RCC 7860 (cell line): ENCODE measurements at regions not wholly inside any gene's neighbourhood (a gene's known extent, or its start where the extent isn't known, plus 50 kb on each side); places are given as distances from the start of the nearest gene placed in this dataset.
"Not testable (repeated sequence)": the region's sequence is repeated elsewhere in the genome, so short reads cannot be mapped to it uniquely, and the experiment has no call there.

Experiments used
- DNase-seq: peaks from one replicate; pipeline ENCODE4 v3.0.0-alpha.2; 2015; ENCODE audit warnings: low spot score
- FAIRE-seq: peaks from 2 replicates; lab custom pipeline; 2012; peaks lifted over from hg19 to GRCh38; lab: Jason Lieb, UNC

DNA sequence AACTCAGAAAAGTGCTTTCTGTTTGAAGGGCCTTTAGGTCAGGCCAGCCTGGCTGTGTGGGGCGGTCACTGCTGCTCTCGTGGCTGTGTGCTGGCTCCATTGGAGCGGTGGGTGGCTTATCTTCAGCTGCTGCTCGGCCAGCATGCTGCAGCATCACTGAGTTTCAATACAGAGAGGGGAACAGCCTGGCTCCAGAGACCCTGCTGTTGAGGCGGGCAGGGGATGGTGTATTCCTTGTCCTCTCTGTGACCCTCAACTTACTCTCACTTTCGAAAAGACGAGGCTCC, 248.5 kb upstream of the ONECUT1 start:
- DNase-seq (no peak), FAIRE-seq (no peak)

DNA sequence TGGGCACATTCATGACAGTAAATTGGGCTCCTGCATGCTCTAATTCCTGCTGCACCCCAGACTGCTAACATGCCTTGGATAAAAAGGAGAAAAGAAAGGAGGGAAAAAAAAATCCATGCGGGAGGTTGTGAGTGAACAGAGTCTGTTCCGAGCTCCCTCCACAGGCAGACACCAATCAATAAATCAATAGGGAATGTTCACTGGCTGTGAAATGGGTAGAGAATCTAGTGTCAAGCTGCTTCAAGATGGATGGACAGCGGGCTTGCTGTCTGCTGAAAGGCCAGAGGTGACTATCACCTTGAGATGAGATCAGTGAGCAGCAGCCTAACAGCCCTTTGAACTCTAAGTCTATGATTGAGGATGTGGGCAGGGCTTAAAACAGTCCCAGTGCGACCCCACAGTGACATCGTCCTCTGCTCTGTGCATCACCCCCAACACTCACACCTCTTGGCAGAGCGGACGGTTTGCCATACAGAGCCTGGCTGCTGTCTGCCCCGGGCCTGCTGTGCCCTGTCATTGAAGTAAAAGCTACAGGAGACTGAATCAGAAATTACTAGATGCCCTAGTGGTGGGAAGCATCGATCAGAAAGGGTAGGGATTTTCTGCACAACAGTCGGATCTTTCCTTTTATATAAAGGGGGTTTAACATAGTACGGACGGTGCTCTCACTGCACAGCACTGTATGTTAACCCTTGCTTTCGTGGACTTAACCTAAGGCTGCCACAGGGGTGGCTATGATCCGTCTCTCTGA, 247.9 kb upstream of the ONECUT1 start:
- FAIRE-seq (no peak), DNase-seq (no peak)

GRCh38 chr15:53036641-53037040, 246.5 kb upstream of the ONECUT1 start:
- no peak for FAIRE-seq
- DNase-seq, result no peak

DNA sequence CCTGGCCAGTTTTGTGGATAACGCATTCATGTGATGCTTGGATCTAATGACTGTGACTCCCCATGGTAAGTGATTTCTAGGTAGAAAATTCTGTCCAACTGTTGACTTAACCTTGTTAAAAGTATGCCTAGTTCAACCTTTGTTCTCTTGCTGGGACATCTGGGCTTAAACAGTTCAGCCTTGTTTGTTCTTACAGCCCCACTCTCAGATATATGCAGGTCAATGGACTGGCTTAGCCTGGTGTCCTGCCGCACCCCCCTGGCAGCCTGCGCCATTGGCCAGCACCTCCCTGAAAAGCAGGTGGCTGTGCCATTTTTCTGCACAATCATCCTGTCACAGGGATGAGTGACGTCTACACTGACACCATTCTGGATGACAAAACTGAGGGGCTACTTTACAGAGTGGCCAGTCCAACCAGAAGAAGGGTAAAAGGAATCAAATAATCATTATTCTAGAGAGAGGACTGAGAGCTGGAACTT, 244.7 kb upstream of the ONECUT1 start:
- FAIRE-seq (no peak), DNase-seq (no peak)

DNA sequence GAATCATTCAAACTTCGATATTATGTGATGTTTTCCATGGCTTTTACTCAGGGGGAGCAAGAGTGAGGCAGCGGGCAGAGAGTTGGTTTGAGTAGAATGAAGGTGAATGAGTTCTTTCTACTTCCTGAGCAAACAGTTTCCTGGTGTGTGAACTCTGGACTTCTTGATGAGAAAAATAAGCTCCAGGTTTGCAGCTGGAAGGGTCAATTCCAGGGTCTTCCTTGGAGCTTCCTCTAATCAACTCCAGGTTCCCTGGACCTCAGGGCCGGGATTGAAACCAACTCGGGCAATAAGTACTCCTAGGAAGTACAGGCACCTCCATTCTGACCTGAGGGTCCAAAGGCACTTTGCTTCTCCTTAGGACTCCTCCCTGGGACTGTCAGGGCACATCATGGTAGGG, 243.6 kb upstream of the ONECUT1 start:
- no peak for FAIRE-seq
- DNase-seq, result no peak

DNA sequence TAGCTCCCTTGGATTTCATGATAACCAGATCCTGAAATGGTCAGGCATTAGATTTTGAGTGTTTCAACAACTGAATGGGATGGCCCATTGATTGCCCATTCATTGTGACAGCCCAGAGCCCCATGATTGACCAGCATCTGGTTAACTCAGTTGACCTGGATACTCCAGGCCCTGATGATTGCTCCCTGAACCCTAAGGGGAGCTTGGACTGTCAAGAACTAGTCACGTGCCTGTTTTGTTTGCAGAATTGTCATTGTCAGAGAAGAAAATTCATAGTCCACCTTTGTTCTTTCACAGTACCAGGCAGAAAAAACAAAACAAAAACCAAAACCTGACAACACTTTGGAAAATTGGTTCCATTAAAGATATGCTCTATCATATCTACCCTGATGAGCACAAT, 241.3 kb upstream of the ONECUT1 start:
- FAIRE-seq, result no peak
- no peak for DNase-seq

DNA sequence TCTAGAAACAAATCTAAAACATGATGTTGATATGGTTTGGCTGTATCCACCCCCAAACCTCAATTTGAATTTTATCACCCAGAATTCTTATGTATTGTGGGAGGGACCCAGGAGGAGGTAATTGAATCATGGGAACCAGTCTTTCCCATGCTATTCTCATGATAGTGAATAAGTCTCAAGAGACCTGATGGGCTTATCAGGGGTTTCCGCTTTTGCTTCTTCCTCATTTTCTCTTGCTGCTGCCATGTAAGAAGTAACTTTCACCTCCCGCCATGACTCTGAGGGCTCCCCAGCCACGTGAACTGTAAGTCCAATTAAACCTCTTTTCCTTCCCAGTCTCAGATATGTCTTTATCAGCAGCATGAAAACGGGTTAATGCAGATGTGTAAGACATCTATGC, 232.7 kb upstream of the ONECUT1 start:
- FAIRE-seq (no peak), DNase-seq (no peak)

GRCh38 chr15:53013329-53013728, 223.2 kb upstream of the ONECUT1 start:
- FAIRE-seq (no peak), DNase-seq (no peak)

DNA sequence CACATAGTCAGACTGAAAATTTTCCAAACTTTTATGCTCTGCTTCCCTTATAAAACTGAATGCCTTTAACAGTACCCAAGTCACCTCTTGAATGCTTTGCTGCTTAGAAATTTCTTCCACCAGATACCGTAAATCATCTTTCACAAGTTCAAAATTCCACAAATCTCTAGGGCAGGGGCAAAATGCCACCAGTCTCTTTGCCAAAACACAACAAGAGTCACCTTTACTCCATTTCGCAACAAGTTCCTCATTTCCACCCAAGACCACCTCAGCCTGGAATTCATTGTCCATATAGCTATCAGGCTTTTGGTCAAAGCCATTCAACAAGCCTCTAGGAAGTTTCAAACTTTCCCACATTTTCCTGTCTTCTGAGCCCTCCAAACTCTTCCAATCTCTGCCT, 221.6 kb upstream of the ONECUT1 start:
- not testable (repeated sequence) for FAIRE-seq, DNase-seq

DNA sequence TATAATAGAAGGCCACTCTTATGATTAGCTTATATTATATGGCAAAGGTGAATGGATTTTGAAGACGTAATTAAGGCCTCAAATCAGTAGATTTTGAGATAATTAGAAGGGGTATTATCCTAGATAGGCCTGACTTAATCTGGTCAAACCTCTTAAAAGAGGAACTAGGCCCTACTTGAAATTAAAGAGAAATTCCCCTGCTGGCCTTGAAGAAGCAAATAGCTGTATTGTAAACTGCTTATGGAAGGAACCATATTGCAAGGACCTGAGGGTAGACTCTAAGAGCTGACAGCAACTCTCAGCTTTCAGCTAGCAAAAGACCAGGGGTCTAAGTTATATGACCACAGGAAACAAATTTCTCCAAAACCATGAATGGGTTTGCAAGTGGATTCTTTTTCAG, 219.0 kb upstream of the ONECUT1 start:
- DNase-seq, result no peak

DNA sequence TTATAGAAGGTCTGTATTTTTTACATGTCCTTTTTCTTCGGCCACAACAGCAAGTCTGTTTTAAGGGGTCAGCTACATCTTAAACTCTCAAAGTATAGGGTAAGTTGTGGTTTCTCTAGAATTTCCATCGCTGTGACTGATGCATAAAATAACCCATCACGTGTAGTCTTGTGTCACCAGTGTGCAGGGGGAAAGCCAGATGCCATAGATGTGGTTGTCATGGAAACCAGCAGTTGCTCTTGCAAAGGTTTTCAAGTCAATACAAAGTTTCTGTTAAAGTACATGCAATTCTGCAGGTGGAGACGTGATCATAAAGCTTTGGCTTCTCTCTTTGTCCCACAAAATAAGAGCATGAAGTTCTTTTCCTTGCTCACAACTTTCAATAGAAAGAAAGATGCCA, 210.3 kb upstream of the ONECUT1 start:
- no peak for FAIRE-seq
- no peak for DNase-seq

More for the DNA sequence above, 219.0 kb upstream of the ONECUT1 start:
- no peak for FAIRE-seq

DNA sequence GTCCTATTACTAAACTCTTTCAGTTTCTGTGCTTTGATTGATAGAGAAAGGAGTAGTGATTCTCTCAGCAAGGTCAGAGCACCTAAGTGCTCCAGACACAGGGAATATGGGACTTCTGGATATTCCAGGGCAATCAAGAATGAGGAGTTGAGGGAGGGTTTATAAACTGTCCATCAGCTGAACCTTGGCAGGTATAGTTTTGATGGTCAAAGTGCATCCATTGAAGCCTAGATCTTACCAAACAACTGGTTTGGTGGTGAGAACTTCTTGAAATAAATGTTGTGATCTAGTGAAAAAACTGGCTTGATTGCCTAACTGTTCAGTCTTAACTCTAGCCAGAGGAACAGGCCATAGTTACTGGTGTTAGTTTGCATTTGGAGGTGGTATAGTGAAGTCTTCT, 207.0 kb upstream of the ONECUT1 start:
- FAIRE-seq (no peak), DNase-seq (no peak)

- FAIRE-seq, result no peak
- DNase-seq, result no peak
Observed at GRCh38 chr15:52994290-52994689, 204.2 kb upstream of the ONECUT1 start.

DNA sequence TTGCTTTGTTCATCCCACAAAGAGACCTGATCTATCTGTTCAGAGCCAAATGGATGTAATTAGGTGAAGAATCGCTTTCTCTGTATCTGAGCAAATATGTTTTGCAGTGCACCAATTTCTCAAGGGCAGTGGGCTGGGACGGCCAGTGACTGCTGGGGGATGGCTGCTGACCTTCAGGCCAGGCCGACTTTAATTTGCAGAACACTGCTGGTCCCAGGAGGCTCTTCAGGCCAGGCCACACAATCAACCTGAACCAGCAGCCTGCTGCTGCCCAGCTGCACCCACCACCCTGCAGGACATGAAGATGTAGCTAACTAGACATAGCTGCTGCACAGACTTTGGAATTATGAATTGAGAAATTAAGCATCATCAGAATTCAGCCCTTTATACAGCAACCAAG, 194.4 kb upstream of the ONECUT1 start:
- no peak for DNase-seq
- no peak for FAIRE-seq

GRCh38 chr15:52980446-52980845, 190.3 kb upstream of the ONECUT1 start:
- no peak for FAIRE-seq
- no peak for DNase-seq

- DNase-seq, result no peak
Observed at GRCh38 chr15:52976516-52977075, 186.5 kb upstream of the ONECUT1 start.

GRCh38 chr15:52975941-52976449, 185.9 kb upstream of the ONECUT1 start:
- DNase-seq, result no peak
- no peak for FAIRE-seq

More at GRCh38 chr15:52976516-52977075, 186.5 kb upstream of the ONECUT1 start:
- no peak for FAIRE-seq

- DNase-seq, result no peak
- no peak for FAIRE-seq
Observed at GRCh38 chr15:52963865-52964264, 173.7 kb upstream of the ONECUT1 start.

GRCh38 chr15:52960283-52960682, 170.1 kb upstream of the ONECUT1 start:
- no peak for DNase-seq

DNA sequence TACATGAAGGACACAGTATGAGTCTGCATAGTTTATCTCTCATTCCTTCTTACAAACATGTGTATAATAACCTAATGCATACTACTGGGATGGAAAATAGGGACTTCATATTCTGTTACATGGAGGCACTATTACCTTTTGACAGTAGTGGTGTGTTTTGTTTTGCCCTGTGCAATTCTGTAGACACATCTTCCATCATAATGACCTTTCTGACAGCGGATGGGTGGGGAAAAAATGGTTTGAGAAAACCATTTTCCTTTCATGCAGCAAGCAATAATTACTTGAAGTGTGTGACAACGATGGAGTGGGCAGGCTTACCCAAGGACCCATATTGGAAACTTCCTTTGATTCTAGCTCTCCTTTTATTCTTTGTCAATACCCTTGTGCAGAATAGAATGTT, 153.6 kb upstream of the ONECUT1 start:
- FAIRE-seq, result no peak
- DNase-seq, result no peak

More at GRCh38 chr15:52960283-52960682, 170.1 kb upstream of the ONECUT1 start:
- FAIRE-seq, result no peak

- DNase-seq (no peak), FAIRE-seq (no peak)
Observed at GRCh38 chr15:52936489-52936888, 146.4 kb upstream of the ONECUT1 start.

DNA sequence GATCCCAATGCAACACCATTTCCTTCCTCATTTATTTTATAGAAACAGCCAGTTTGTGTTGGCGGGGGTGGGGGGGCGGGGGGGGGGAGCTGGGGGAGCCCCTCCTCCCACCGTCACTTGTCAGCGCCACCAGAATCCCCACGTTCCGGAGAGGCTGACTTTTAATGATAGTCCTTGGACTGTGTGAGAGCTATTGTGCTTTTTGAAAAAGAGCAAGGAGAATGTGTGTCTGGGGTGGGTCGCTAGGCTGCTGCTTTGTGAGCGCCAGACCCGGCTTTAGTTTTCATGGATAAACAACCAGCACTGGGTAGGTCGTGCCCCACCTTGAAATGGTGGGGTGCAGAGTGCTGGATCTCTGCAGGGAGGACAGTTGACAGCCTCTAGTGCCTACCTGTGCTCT, 135.0 kb upstream of the ONECUT1 start:
- DNase-seq (no peak), FAIRE-seq (no peak)

DNA sequence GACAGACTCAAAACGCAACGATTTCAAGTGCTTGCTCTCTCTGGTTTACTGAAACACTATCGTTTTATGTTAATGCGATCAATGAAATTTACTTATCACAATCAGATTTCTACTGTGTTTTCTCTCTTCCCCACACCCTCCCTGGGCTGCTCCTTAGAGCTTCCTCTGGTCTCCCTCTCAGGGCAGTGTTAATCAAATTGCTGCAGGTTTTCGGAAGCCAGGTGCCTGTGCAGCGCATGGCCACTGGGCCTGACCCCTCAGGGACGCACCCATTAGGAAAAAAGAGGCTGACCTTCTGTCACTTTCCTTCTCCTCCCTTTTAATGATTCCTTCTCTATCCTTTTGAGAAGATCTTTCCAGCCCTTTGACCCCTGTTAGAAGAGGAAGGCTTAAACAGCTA, 134.5 kb upstream of the ONECUT1 start:
- no peak for DNase-seq
- FAIRE-seq, result no peak
